Activated T-cell treated with anti-CD3 and anti-CD28 coated beads, Interleukin-2, amount 50 U/mL, for 24 hours (primary cell): ENCODE measurements at regions not wholly inside any gene's neighbourhood (a gene's known extent, or its start where the extent isn't known, plus 50 kb on each side); places are given as distances from the start of the nearest gene placed in this dataset.

Experiments
- DNase-seq: peaks from one replicate; pipeline ENCODE4 v3.0.0-alpha.2; 2020
- H3K27ac Mint-ChIP-seq: 2 replicates; pipeline ENCODE4 v1.8.0; 2020; ENCODE audit warnings: mild to moderate bottlenecking, mixed read lengths
- H3K27me3 Mint-ChIP-seq: 2 replicates; pipeline ENCODE4 v1.8.0; 2020; ENCODE audit warnings: mixed read lengths
- H3K36me3 Mint-ChIP-seq: 2 replicates; pipeline ENCODE4 v1.8.0; 2020; ENCODE audit warnings: low read depth, mixed read lengths
- H3K4me1 Mint-ChIP-seq: 2 replicates; pipeline ENCODE4 v1.8.0; 2020; ENCODE audit warnings: low read depth, mixed read lengths
- H3K4me3 Mint-ChIP-seq: 2 replicates; pipeline ENCODE4 v1.8.0; 2020; ENCODE audit warnings: mild to moderate bottlenecking, moderate library complexity, mixed read lengths
- H3K9me3 Mint-ChIP-seq: 2 replicates; pipeline ENCODE4 v1.8.0; 2020; ENCODE audit warnings: mixed read lengths

- H3K27ac Mint-ChIP-seq: no peak overlapping the region
- H3K36me3 Mint-ChIP-seq: no peaks in the 10 kb centered on the region
- DNase-seq: no peak
- H3K27me3 Mint-ChIP-seq: no peaks in the 10 kb centered on the region
- H3K9me3 Mint-ChIP-seq: no peaks in the 10 kb centered on the region
- no peak overlapping the region for H3K4me3 Mint-ChIP-seq
- no peaks in the 10 kb centered on the region for H3K4me1 Mint-ChIP-seq
Measured at GRCh38 chr2:60095903-60096302, 457.6 kb downstream of the BCL11A start.

- H3K4me3 Mint-ChIP-seq: no peak overlapping the region
- no peaks in the 10 kb centered on the region for H3K27me3 Mint-ChIP-seq
- no peaks in the 10 kb centered on the region for H3K36me3 Mint-ChIP-seq
- H3K9me3 Mint-ChIP-seq: no peaks in the 10 kb centered on the region
- H3K4me1 Mint-ChIP-seq: no peaks in the 10 kb centered on the region
- H3K27ac Mint-ChIP-seq: no peak overlapping the region
- DNase-seq: no peak
Measured at GRCh38 chr2:60095202-60095815, 458.1 kb downstream of the BCL11A start.

GRCh38 chr2:60094450-60094929, 459.0 kb downstream of the BCL11A start:
- H3K4me1 Mint-ChIP-seq: no peaks in the 10 kb centered on the region
- H3K27ac Mint-ChIP-seq: no peak overlapping the region
- DNase-seq: no peak
- no peaks in the 10 kb centered on the region for H3K9me3 Mint-ChIP-seq
- H3K36me3 Mint-ChIP-seq: no peaks in the 10 kb centered on the region
- H3K27me3 Mint-ChIP-seq: no peaks in the 10 kb centered on the region
- no peak overlapping the region for H3K4me3 Mint-ChIP-seq

- no peak overlapping the region for H3K4me3 Mint-ChIP-seq
- no peaks in the 10 kb centered on the region for H3K4me1 Mint-ChIP-seq
- no peaks in the 10 kb centered on the region for H3K27me3 Mint-ChIP-seq
- H3K27ac Mint-ChIP-seq: no peak overlapping the region
- no peaks in the 10 kb centered on the region for H3K36me3 Mint-ChIP-seq
- H3K9me3 Mint-ChIP-seq: no peaks in the 10 kb centered on the region
- DNase-seq: no peak
Measured at GRCh38 chr2:60092781-60093180, 460.7 kb downstream of the BCL11A start.

GRCh38 chr2:60091894-60092293, 461.6 kb downstream of the BCL11A start:
- no peak overlapping the region for H3K4me3 Mint-ChIP-seq
- H3K9me3 Mint-ChIP-seq: no peaks in the 10 kb centered on the region
- H3K4me1 Mint-ChIP-seq: no peaks in the 10 kb centered on the region
- DNase-seq: no peak
- no peaks in the 10 kb centered on the region for H3K36me3 Mint-ChIP-seq
- no peak overlapping the region for H3K27ac Mint-ChIP-seq
- no peaks in the 10 kb centered on the region for H3K27me3 Mint-ChIP-seq

- no peak overlapping the region for H3K27ac Mint-ChIP-seq
- no peaks in the 10 kb centered on the region for H3K4me1 Mint-ChIP-seq
Measured at GRCh38 chr2:60091266-60091665, 462.2 kb downstream of the BCL11A start.

GRCh38 chr2:60079562-60079961, 473.9 kb downstream of the BCL11A start:
- Mint-ChIP-seq H3K4me1 (no peaks in the 10 kb centered on the region), H3K27ac (no peak overlapping the region), H3K36me3 (no peaks in the 10 kb centered on the region), H3K27me3 (no peaks in the 10 kb centered on the region), H3K4me3 (no peak overlapping the region), H3K9me3 (peaks cover 5% of the 10 kb centered on the region)
- no peak for DNase-seq

More at GRCh38 chr2:60091266-60091665, 462.2 kb downstream of the BCL11A start:
- DNase-seq: no peak
- no peak overlapping the region for H3K4me3 Mint-ChIP-seq
- no peaks in the 10 kb centered on the region for H3K36me3 Mint-ChIP-seq
- H3K9me3 Mint-ChIP-seq: no peaks in the 10 kb centered on the region
- H3K27me3 Mint-ChIP-seq: no peaks in the 10 kb centered on the region

- H3K27ac Mint-ChIP-seq: no peak overlapping the region
Measured at GRCh38 chr2:60075048-60075447, 478.4 kb downstream of the BCL11A start.

GRCh38 chr2:60073201-60073600, 480.3 kb downstream of the BCL11A start:
- no peak for DNase-seq
- no peak overlapping the region for H3K27ac Mint-ChIP-seq
- no peaks in the 10 kb centered on the region for H3K9me3 Mint-ChIP-seq
- no peaks in the 10 kb centered on the region for H3K36me3 Mint-ChIP-seq
- no peaks in the 10 kb centered on the region for H3K27me3 Mint-ChIP-seq
- H3K4me3 Mint-ChIP-seq: no peak overlapping the region
- no peaks in the 10 kb centered on the region for H3K4me1 Mint-ChIP-seq

More at GRCh38 chr2:60075048-60075447, 478.4 kb downstream of the BCL11A start:
- Mint-ChIP-seq H3K4me3 (no peak overlapping the region), H3K36me3 (no peaks in the 10 kb centered on the region), H3K27me3 (no peaks in the 10 kb centered on the region), H3K9me3 (no peaks in the 10 kb centered on the region), H3K4me1 (no peaks in the 10 kb centered on the region)
- DNase-seq: no peak

GRCh38 chr2:60072609-60073008, 480.8 kb downstream of the BCL11A start:
- DNase-seq: no peak
- no peaks in the 10 kb centered on the region for H3K9me3 Mint-ChIP-seq
- H3K27ac Mint-ChIP-seq: no peak overlapping the region
- no peak overlapping the region for H3K4me3 Mint-ChIP-seq
- H3K4me1 Mint-ChIP-seq: no peaks in the 10 kb centered on the region
- no peaks in the 10 kb centered on the region for H3K27me3 Mint-ChIP-seq
- H3K36me3 Mint-ChIP-seq: no peaks in the 10 kb centered on the region

- DNase-seq: no peak
- no peak overlapping the region for H3K4me3 Mint-ChIP-seq
- H3K9me3 Mint-ChIP-seq: no peaks in the 10 kb centered on the region
- no peaks in the 10 kb centered on the region for H3K36me3 Mint-ChIP-seq
- no peaks in the 10 kb centered on the region for H3K27me3 Mint-ChIP-seq
- H3K4me1 Mint-ChIP-seq: no peaks in the 10 kb centered on the region
- no peak overlapping the region for H3K27ac Mint-ChIP-seq
Measured at GRCh38 chr2:60071490-60071831, 482.0 kb downstream of the BCL11A start.

GRCh38 chr2:60070736-60071489, 482.5 kb downstream of the BCL11A start:
- no peaks in the 10 kb centered on the region for H3K36me3 Mint-ChIP-seq
- H3K9me3 Mint-ChIP-seq: no peaks in the 10 kb centered on the region
- DNase-seq: no peak
- no peaks in the 10 kb centered on the region for H3K27me3 Mint-ChIP-seq
- H3K27ac Mint-ChIP-seq: no peak overlapping the region
- no peak overlapping the region for H3K4me3 Mint-ChIP-seq
- H3K4me1 Mint-ChIP-seq: no peaks in the 10 kb centered on the region

- no peaks in the 10 kb centered on the region for H3K27me3 Mint-ChIP-seq
- H3K36me3 Mint-ChIP-seq: no peaks in the 10 kb centered on the region
- H3K27ac Mint-ChIP-seq: no peak overlapping the region
- H3K4me1 Mint-ChIP-seq: no peaks in the 10 kb centered on the region
- H3K9me3 Mint-ChIP-seq: no peaks in the 10 kb centered on the region
- H3K4me3 Mint-ChIP-seq: no peak overlapping the region
- DNase-seq: no peak
Measured at GRCh38 chr2:60070196-60070595, 483.3 kb downstream of the BCL11A start.

- DNase-seq: no peak
- Mint-ChIP-seq H3K36me3 (no peaks in the 10 kb centered on the region), H3K27me3 (no peaks in the 10 kb centered on the region), H3K27ac (no peak overlapping the region), H3K4me3 (no peak overlapping the region), H3K4me1 (no peaks in the 10 kb centered on the region), H3K9me3 (no peaks in the 10 kb centered on the region)
Measured at GRCh38 chr2:60068755-60069154, 484.7 kb downstream of the BCL11A start.

GRCh38 chr2:60067006-60067405, 486.4 kb downstream of the BCL11A start:
- H3K9me3 Mint-ChIP-seq: no peaks in the 10 kb centered on the region

More at GRCh38 chr2:60067006-60067405, 486.4 kb downstream of the BCL11A start:
- DNase-seq: no peak
- Mint-ChIP-seq H3K4me3 (no peak overlapping the region), H3K4me1 (no peaks in the 10 kb centered on the region), H3K27me3 (no peaks in the 10 kb centered on the region), H3K27ac (no peak overlapping the region), H3K36me3 (no peaks in the 10 kb centered on the region)
